Tibial nerve (tissue), 3 donors: ENCODE measurements at regions not wholly inside any gene's neighbourhood (a gene's known extent, or its start where the extent isn't known, plus 50 kb on each side); places are given as distances from the start of the nearest gene placed in this dataset.

ENCODE experiments used
- CTCF ChIP-seq, 5 experiments: fragments of 200-600 bp in 3 of 5; fragments of 450-650 bp in 2 of 5; sonication (generic) in 3 of 5; IDR thresholded peaks; one replicate each; pipeline ENCODE4 v1.5.1; 2016 to 2019; ENCODE audit warnings: antibody characterized with exemption in 5 of 5, mild to moderate bottlenecking in 3 of 5, moderate library complexity in 2 of 5
- POLR2A ChIP-seq, 2 donors: fragments of 450-650 bp; IDR thresholded peaks; one replicate each; pipeline ENCODE4 v1.6.1; 2017; ENCODE audit warnings: antibody characterized with exemption in 2 of 2, mild to moderate bottlenecking in 2 of 2, moderate library complexity in 2 of 2

GRCh38 chr1:13948888-13949391, 249.0 kb downstream of the PRDM2 start:
- no peak for TF ChIP-seq CTCF (IDR thresholded peaks at IDR 0.05)
- TF ChIP-seq POLR2A (IDR thresholded peaks at IDR 0.05): no peak
